ENCODE measurements at regions not wholly inside any gene's neighbourhood (a gene's known extent, or its start where the extent isn't known, plus 50 kb on each side); places are given as distances from the start of the nearest gene placed in this dataset.

DNA sequence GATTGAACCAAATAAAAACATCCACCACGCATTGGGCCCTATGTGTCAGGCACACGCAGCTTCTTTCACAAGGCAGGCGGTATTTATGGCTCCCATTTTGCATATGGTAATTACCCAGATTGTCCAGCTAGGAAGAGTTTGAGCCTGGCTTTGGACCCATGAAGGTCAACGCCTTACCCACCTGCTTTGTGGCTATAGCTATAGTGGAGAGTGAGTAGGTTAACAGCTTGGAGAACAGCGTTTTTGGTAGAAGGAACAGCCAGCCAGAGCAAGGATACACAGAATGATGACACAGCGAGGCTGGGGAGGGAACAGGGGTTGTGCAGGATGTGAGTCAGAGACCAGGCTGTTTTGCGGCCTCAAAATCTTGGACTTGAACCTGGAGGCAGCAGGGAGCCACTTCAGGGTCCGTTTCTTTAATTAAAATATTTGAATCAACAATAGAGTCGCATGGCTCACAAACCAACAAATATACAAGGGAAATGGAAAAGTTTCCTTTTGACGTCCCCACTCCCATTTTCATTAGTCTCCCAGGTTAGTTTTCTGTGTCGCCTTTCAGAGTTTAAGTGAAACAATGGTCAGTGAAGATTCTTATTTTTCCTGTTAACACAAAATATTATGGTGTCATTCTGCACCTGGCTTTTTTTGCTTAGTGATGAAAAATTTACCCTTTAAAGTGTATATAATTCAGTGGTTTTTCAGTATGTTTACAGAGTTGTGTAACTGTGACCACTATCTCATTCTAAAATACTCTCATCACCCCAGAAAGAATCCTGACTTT lies 118.2 kb upstream of the STX18 start:
- Histone ChIP-seq H3K27ac (no peak overlapping the region), H3K4me3 (no peak overlapping the region), H3K36me3 (no peaks in the 10 kb centered on the region), H3K27me3 (no peaks in the 10 kb centered on the region), H3K4me1 (ENCODE audit: low read depth) (no peaks in the 10 kb centered on the region), H3K9me3 (ENCODE audit: low read depth) (no peaks in the 10 kb centered on the region)
- peak in 1 of 2 donors; percentile 89 for DNase-seq (ENCODE audit: low read depth in 1 of 2, low spot score in 1 of 2)
- no peak for TF ChIP-seq CTCF (IDR thresholded peaks at IDR 0.05; ENCODE audit: low read depth, low read length)

DNA sequence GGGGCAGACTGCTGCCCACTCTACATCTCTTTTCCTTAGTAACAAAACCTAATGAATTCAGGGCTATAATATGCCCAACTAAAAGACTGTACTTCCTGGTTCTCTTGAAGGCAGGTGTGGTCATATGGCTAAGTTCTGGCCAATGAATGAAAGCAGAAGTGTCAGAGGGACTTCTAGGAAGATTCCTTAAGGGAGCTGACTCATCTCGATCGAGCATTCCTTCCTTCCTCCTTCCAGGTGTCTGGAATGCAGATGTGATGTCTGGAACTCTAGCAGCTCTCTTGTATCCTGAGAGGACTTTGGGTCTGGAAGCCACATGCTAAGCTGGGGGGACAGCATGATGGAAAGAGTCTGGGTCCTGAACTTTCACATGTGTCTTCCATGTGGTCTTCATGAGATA lies 116.2 kb upstream of the STX18 start:
- Histone ChIP-seq H3K27me3 (no peaks in the 10 kb centered on the region), H3K36me3 (no peaks in the 10 kb centered on the region), H3K27ac (no peak overlapping the region), H3K9me3 (ENCODE audit: low read depth) (no peaks in the 10 kb centered on the region), H3K4me3 (no peak overlapping the region), H3K4me1 (ENCODE audit: low read depth) (no peaks in the 10 kb centered on the region)
- no peak for DNase-seq (ENCODE audit: low read depth in 1 of 2, low spot score in 1 of 2)
- TF ChIP-seq CTCF (IDR thresholded peaks at IDR 0.05; ENCODE audit: low read depth, low read length): no peak

GRCh38 chr4:4656977-4657376 lies 115.1 kb upstream of the STX18 start:
- Histone ChIP-seq H3K4me1 (ENCODE audit: low read depth) (no peaks in the 10 kb centered on the region), H3K9me3 (ENCODE audit: low read depth) (no peaks in the 10 kb centered on the region), H3K27me3 (no peaks in the 10 kb centered on the region), H3K36me3 (no peaks in the 10 kb centered on the region), H3K4me3 (no peak overlapping the region), H3K27ac (no peak overlapping the region)
- no peak for TF ChIP-seq CTCF (IDR thresholded peaks at IDR 0.05; ENCODE audit: low read depth, low read length)
- DNase-seq (ENCODE audit: low read depth in 1 of 2, low spot score in 1 of 2): no peak

DNA sequence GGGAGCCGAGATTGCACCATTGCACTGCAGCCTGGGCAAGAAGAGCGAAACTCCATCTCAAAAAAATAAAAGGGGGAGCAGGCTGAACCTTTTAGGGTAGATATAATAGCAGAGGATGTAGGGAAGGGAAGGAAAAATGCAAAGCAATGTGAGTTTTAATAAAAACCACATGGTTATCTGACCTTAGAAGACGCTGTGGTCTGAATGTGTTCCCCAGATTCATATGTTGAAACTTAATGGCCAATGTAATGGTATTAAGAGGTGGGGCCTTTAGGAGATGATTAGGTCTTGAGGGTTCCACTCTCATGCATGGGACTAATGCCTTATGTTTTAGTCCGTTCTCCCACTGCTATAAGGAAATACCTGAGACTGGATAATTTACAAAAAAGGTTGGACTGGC lies 114.1 kb upstream of the STX18 start:
- DNase-seq (ENCODE audit: low read depth in 1 of 2, low spot score in 1 of 2): no peak
- no peak for TF ChIP-seq CTCF (IDR thresholded peaks at IDR 0.05; ENCODE audit: low read depth, low read length)
- H3K9me3 ChIP-seq (ENCODE audit: low read depth): no peaks in the 10 kb centered on the region
- no peaks in the 10 kb centered on the region for H3K27me3 ChIP-seq
- no peaks in the 10 kb centered on the region for H3K36me3 ChIP-seq
- H3K4me3 ChIP-seq: no peak overlapping the region
- H3K4me1 ChIP-seq (ENCODE audit: low read depth): no peaks in the 10 kb centered on the region
- H3K27ac ChIP-seq: no peak overlapping the region

DNA sequence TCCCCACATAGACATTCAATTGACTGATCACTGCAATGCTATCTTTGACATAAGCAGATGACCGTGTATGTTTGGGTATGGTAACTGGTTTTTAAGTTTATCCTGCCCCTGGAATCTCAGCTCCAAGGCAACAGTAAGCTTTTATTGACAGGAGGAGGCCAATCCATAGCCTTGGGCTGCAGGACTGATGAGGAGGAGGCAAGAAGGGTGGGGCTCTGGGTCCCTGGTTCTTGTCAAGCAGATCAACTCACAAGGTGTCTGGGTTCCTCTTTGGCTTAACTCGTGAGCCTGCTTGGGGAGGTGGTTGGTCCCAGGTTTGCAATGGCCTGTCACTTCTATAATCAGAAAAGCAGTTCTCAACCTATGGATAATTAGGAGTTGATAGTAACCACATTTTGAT lies 113.2 kb upstream of the STX18 start:
- no peak for TF ChIP-seq CTCF (IDR thresholded peaks at IDR 0.05; ENCODE audit: low read depth, low read length)
- H3K4me3 ChIP-seq: no peak overlapping the region
- no peak for DNase-seq (ENCODE audit: low read depth in 1 of 2, low spot score in 1 of 2)
- no peaks in the 10 kb centered on the region for H3K27me3 ChIP-seq
- H3K36me3 ChIP-seq: no peaks in the 10 kb centered on the region
- H3K9me3 ChIP-seq (ENCODE audit: low read depth): no peaks in the 10 kb centered on the region
- H3K27ac ChIP-seq: no peak overlapping the region
- H3K4me1 ChIP-seq (ENCODE audit: low read depth): no peaks in the 10 kb centered on the region
